DND-41 (cell line): ENCODE measurements at regions not wholly inside any gene's neighbourhood (a gene's known extent, or its start where the extent isn't known, plus 50 kb on each side); places are given as distances from the start of the nearest gene placed in this dataset.

ENCODE experiments used
- ATAC-seq: fragments of 200-7000 bp; cut with Tn5 transposase; 3 replicates; pipeline ENCODE4 v1.9.1; 2021; ENCODE audit warnings: low read depth; ENCODE audit not compliant: insufficient read depth
- DNase-seq: peaks from one replicate; pipeline ENCODE4 v3.0.0-alpha.2; 2020
- H2AFZ ChIP-seq: 2 replicates; pipeline ENCODE4 v1.6.0; 2012; ENCODE audit warnings: low read depth, low read length
- H3K27ac ChIP-seq: 2 replicates; pipeline ENCODE4 v1.5.1; 2012; ENCODE audit warnings: low read length, inconsistent platforms
- H3K27me3 ChIP-seq: fragments of 200-600 bp; sonication (generic); 2 replicates; pipeline ENCODE4 v1.6.0; 2012; ENCODE audit warnings: low read length, mild to moderate bottlenecking, inconsistent platforms; ENCODE audit not compliant: insufficient read depth, poor library complexity
- H3K36me3 ChIP-seq: 2 replicates; pipeline ENCODE4 v1.5.1; 2012; ENCODE audit warnings: low read length, inconsistent platforms; ENCODE audit not compliant: insufficient read depth
- H3K4me1 ChIP-seq: 2 replicates; pipeline ENCODE4 v1.5.1; 2012; ENCODE audit warnings: mild to moderate bottlenecking, low read length; ENCODE audit not compliant: insufficient read depth
- H3K4me2 ChIP-seq: 2 replicates; pipeline ENCODE4 v1.6.0; 2012; ENCODE audit warnings: mild to moderate bottlenecking, moderate library complexity, low read length, inconsistent platforms; ENCODE audit not compliant: insufficient read depth
- H3K4me3 ChIP-seq, 2 experiments: fragments of 200-600 bp in 1 of 2; shearing (Covaris generic) in 1 of 2; 2 replicates each; pipeline ENCODE4 v1.5.1; 2012 to 2016; ENCODE audit warnings: inconsistent platforms in 2 of 2, low read length in 2 of 2, mild to moderate bottlenecking in 2 of 2, low read depth in 1 of 2, moderate library complexity in 1 of 2
- H3K79me2 ChIP-seq: 2 replicates; pipeline ENCODE4 v1.6.0; 2012; ENCODE audit warnings: low read length, inconsistent platforms; ENCODE audit not compliant: insufficient read depth
- H3K9ac ChIP-seq: 2 replicates; pipeline ENCODE4 v1.6.0; 2012; ENCODE audit warnings: low read depth, mild to moderate bottlenecking, inconsistent platforms, low read length, moderate library complexity
- H3K9me3 ChIP-seq: 2 replicates; pipeline ENCODE4 v1.5.1; 2012; ENCODE audit warnings: low read length, moderate library complexity, mild to moderate bottlenecking, inconsistent platforms; ENCODE audit not compliant: insufficient read depth, severe bottlenecking
- H4K20me1 ChIP-seq: 2 replicates; pipeline ENCODE4 v1.6.0; 2012; ENCODE audit warnings: low read length; ENCODE audit not compliant: insufficient read depth
- EZH2 ChIP-seq: IDR thresholded peaks from 3 replicates; pipeline ENCODE4 v1.6.1; 2012; ENCODE audit warnings: borderline replicate concordance, low read depth, mild to moderate bottlenecking, moderate library complexity, low read length, inconsistent platforms; ENCODE audit not compliant: severe bottlenecking
- TF ChIP-seq, protein P1 (sequence below): IDR thresholded peaks from 2 replicates; pipeline ENCODE4 v1.5.1; 2012; ENCODE audit warnings: borderline replicate concordance, low read length, moderate library complexity, mild to moderate bottlenecking; ENCODE audit not compliant: poor library complexity, severe bottlenecking; ENCODE audit errors: extremely low read depth

DNA sequence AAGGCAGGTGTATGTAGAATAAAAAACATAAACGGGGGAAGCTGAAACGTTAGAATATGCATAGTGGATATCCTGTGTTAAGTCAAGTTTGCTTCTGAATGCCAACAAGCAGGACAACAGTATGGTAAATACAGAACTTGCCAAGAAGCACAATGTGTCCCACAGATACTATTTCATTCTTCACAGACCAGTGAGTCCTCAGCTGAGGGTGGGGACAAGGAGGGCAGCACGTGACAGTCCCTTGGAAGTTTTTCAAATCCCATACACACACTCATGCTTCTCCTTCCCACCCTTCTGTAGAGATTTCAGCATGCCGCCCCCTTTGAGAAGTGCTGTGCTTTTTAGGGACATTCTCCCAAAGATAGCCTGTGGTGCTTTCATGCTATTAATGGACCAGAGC lies 268.5 kb upstream of the ECI2 start:
- no peak overlapping the region for H2AFZ ChIP-seq
- DNase-seq: no peak
- H3K4me3 ChIP-seq: no peak overlapping the region
- H3K79me2 ChIP-seq: no peaks in the 10 kb centered on the region
- no peak overlapping the region for H3K27ac ChIP-seq
- H4K20me1 ChIP-seq: no peaks in the 10 kb centered on the region
- H3K27me3 ChIP-seq: peaks cover 3% of the 10 kb centered on the region
- H3K4me2 ChIP-seq: no peak overlapping the region
- no peaks in the 10 kb centered on the region for H3K9me3 ChIP-seq
- ATAC-seq: no peak
- H3K36me3 ChIP-seq: no peaks in the 10 kb centered on the region
- H3K4me1 ChIP-seq: no peaks in the 10 kb centered on the region
- TF ChIP-seq, protein P1, sequence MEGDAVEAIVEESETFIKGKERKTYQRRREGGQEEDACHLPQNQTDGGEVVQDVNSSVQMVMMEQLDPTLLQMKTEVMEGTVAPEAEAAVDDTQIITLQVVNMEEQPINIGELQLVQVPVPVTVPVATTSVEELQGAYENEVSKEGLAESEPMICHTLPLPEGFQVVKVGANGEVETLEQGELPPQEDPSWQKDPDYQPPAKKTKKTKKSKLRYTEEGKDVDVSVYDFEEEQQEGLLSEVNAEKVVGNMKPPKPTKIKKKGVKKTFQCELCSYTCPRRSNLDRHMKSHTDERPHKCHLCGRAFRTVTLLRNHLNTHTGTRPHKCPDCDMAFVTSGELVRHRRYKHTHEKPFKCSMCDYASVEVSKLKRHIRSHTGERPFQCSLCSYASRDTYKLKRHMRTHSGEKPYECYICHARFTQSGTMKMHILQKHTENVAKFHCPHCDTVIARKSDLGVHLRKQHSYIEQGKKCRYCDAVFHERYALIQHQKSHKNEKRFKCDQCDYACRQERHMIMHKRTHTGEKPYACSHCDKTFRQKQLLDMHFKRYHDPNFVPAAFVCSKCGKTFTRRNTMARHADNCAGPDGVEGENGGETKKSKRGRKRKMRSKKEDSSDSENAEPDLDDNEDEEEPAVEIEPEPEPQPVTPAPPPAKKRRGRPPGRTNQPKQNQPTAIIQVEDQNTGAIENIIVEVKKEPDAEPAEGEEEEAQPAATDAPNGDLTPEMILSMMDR: no peak
- no peak for TF ChIP-seq EZH2
- H3K9ac ChIP-seq: no peak overlapping the region

DNA sequence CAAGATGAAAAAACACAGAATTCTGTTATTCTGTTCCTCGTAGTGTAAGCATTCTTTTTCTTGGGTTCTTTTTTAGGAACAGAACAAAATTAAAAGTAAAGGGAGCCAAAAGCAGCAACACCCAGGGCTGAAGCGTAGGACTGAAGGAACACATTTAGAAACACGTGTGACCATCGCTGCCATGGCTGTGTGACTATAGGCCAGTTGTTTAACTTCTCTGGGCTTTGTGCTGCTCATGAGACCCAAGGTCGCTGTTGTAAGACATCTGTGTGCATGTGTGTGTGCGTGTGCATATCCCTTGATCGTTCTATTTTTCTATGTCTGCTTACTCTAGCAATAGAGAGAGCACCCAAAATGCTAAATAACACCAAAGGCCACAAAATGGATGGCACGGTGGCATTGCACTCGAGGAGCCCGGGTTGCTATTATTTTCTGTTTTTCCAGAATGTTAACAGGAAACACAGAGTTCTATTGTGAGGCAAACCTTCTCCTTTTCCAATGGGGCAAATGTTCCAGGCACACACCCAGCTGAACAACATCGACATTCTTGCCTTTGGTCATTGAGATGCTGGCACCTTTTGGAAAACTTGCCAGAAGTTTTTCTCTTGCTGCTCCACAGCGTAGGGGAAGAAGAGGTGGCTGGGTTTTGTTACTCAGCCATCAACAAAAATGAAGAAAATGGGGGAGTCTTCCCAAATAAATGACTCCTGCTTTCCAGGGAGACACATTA lies 267.8 kb upstream of the ECI2 start:
- peaks cover 3% of the 10 kb centered on the region for H3K27me3 ChIP-seq
- no peaks in the 10 kb centered on the region for H3K9me3 ChIP-seq
- ATAC-seq (no peak), DNase-seq (no peak)
- H2AFZ ChIP-seq: no peak overlapping the region
- H3K4me2 ChIP-seq: no peak overlapping the region
- no peaks in the 10 kb centered on the region for H4K20me1 ChIP-seq
- H3K79me2 ChIP-seq: no peaks in the 10 kb centered on the region
- H3K36me3 ChIP-seq: no peaks in the 10 kb centered on the region
- no peak overlapping the region for H3K9ac ChIP-seq
- H3K27ac ChIP-seq: no peak overlapping the region
- no peak overlapping the region for H3K4me3 ChIP-seq
- TF ChIP-seq EZH2: no peak
- TF ChIP-seq, protein P1: no peak
- H3K4me1 ChIP-seq: no peaks in the 10 kb centered on the region

DNA sequence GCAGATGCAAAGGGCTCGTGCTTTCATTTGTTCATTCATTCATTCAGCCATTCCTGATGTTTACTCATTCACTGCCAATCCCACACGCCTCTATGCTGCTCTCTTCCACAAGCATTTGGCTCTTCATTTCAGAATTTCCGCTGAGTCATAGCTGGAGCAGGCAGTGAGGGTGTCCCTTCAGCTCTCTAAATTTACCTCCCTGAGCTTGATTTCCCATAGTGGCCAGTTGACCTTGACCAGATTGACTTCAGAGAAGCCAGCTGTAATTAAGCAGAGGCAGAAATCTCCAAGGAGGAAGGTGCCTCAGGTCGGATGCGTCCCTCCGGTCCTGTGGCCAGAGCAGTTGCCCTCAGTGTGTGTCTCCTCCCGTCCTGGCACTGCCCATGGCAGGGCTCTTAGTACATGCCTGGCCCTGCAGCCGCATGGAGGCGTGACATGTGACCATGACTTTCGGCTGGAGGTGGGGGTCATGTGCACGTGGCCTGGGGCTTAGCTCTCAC lies 267.2 kb upstream of the ECI2 start:
- H3K27ac ChIP-seq: no peak overlapping the region

More for the DNA sequence above, 267.2 kb upstream of the ECI2 start:
- no peaks in the 10 kb centered on the region for H3K4me1 ChIP-seq
- H3K4me3 ChIP-seq: no peak overlapping the region
- H2AFZ ChIP-seq: no peak overlapping the region
- H3K79me2 ChIP-seq: no peaks in the 10 kb centered on the region
- no peak overlapping the region for H3K9ac ChIP-seq
- peaks cover 3% of the 10 kb centered on the region for H3K27me3 ChIP-seq
- no peaks in the 10 kb centered on the region for H3K36me3 ChIP-seq
- no peak overlapping the region for H3K4me2 ChIP-seq
- ATAC-seq (no peak), DNase-seq (no peak)
- TF ChIP-seq EZH2: no peak
- TF ChIP-seq, protein P1: no peak
- no peaks in the 10 kb centered on the region for H3K9me3 ChIP-seq
- H4K20me1 ChIP-seq: no peaks in the 10 kb centered on the region
